ENCODE measurements at regions not wholly inside any gene's neighbourhood (a gene's known extent, or its start where the extent isn't known, plus 50 kb on each side); places are given as distances from the start of the nearest gene placed in this dataset.
"Not testable (repeated sequence)": the region's sequence is repeated elsewhere in the genome, so short reads cannot be mapped to it uniquely, and the experiment has no call there.

DNA sequence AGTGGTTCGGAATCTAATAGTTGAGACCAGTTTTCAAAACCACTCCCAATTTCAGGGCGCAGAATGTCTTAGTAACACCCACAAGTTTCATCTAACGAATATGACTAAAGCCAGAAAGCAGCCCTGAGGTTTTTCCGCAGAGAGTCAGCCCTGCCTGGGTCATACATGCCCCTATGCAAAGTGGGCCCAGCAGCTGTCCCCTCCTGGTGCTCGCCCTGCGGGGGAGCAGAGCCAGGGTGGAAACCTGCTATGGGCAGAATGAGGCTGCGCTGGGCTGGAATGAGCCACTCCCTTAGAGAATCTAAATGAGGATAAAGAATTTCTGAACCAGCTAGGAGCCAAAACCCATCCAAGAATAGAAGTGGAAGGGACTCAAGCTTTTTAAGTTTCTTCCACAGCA, 69.4 kb upstream of the KIF2A start:
- DNase-seq = peak; percentile 70

DNA sequence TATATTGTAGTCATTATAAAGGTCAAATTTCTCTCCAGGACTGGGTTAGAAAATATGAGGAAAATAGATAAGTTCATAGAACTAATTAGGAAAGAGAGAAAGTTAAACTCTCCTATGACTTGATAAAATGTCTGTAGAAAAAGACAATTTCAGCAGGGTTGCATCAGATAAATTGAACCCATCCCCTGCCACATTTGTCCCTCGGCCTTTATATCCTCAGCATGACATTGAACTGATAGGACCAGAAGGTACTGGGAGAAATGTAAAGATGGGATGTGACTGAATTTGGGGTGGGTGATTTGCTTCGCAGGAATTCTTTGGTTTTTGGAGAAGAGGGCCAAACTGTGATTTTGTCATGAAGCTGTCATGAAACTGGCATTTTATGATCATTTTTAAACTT, 68.1 kb upstream of the KIF2A start:
- DNase-seq = not testable (repeated sequence)

- not testable (repeated sequence) for DNase-seq
These were observed 67.4 kb upstream of the KIF2A start for GRCh38 chr5:62238584-62238983.

DNA sequence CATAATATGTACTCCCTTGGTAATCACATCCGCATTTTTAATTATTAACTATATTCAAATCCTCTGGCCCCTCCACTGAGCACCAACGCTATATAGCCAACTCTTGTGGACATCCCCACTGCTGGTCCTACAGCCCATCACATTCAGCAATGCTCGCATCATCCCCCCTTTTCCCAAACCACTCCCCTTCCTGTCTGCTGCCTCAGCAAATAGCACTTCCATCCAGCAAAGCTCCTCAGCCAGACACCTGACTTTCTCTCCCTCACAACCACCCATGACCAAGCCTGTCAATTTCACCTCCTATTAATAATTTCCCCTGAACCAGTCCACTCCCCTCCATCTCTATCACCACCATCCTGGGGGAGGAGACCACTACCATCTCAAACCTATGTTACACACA, 65.5 kb upstream of the KIF2A start:
- not testable (repeated sequence) for DNase-seq

DNA sequence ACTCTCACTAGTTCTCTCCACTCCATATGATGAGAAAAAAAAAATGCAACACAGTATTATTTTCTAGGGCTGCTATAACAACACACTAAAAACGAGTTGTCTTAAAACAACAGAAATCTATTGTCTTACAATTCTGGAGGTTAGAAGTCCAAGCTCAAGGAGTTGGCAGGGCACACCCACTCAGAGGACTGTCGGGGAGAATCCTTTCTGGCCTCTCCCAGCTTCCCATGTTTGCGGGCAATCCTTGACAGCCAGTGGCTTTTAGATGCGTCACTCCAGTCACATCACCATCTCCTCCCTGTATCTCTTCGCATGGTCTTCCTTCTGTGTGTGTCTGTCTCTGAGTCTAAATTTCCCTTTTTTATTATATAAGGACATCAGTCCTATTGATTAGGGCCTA, 64.0 kb upstream of the KIF2A start:
- not testable (repeated sequence) for DNase-seq

DNA sequence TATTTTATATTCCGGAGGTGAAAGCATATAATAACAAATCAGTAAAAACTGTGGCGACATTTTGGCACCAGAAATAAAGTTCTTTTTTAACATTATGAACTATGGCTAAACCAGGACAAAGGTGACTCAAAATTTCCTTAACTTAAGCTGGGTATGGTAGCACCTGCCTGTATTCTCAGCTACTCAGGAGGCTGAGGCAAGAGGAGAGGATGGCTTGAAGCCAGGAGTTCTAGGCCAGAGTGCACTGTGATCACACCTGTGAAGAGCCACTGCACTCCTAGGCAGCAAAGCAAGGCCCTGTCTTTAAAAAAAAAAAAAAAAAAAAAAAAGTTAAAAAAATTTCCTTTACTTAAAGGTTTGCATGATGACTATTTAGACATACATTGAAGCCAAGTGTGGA, 63.0 kb upstream of the KIF2A start:
- DNase-seq = not testable (repeated sequence)

- peak; percentile 52 for DNase-seq
These were observed 57.8 kb upstream of the KIF2A start for GRCh38 chr5:62248192-62248591.

DNA sequence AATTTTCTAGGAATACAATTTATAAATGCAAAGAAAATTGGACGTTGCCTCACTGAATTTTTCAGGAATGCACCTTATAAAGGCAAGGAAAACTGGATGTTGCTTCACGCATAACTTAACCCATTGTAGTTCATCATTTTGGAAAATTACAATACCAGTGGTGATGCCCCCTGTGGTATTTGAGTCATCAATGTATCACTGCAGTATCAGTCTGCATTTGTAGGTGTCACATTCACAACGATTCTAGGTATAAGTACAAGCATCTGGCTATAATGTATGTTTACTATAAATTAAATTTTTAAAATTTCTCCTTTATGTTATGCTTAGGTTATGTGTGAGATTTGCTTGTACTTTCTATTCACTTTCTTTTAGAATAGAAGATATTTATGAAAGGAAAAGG, 55.9 kb upstream of the KIF2A start:
- not testable (repeated sequence) for DNase-seq

GRCh38 chr5:62250919-62251318, 55.1 kb upstream of the KIF2A start:
- not testable (repeated sequence) for DNase-seq

- not testable (repeated sequence) for DNase-seq
These were observed 53.5 kb upstream of the KIF2A start for GRCh38 chr5:62252519-62252918.

- not testable (repeated sequence) for DNase-seq
These were observed 50.5 kb upstream of the KIF2A start for GRCh38 chr5:62255551-62255950.

- DNase-seq = no peak
These were observed 49.6 kb upstream of the KIF2A start for GRCh38 chr5:62256161-62257019.
